ENCODE measurements at regions not wholly inside any gene's neighbourhood (a gene's known extent, or its start where the extent isn't known, plus 50 kb on each side); places are given as distances from the start of the nearest gene placed in this dataset.

DNA sequence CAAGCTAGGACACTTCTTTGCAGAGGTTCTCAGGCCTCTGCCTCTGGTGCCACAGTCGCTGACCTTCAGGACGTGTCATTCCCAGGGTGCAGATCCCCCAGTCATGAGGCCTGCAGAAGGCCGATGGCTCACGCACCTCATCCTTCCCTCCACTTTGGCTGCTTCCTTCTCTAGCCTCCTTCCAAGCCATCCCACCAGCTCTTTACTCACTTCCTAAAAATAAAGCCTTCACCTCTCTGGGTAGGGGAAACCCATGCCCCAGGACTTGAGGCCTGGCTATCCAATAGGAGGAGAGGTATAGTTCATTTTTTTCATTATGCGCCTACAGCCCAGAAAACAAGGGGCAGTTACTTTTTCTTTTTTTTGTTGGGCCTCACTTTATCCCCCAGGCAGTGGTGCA is 91.4 kb downstream of the B3GNT2 start:
- intact Hi-C loops (cut with DNase I; ENCODE audit: low total_unique reads), result no loop called here
- in situ Hi-C loops (cut with MboI; ENCODE audit: low sequenced_read_pairs in 4 of 4), result no loop called here
- Histone ChIP-seq H3K27me3 (no peaks in the 10 kb centered on the region), H3K9me3 (peaks cover 0 to 7% (median 0%) of the 10 kb centered on the region in 3 donors), H3K4me3 (no peak overlapping the region), H3K27ac (no peak overlapping the region), H3K36me3 (no peaks in the 10 kb centered on the region), H3K4me1 (peaks cover 5 to 7% of the 10 kb centered on the region in 2 donors)
- TF ChIP-seq, protein P1, sequence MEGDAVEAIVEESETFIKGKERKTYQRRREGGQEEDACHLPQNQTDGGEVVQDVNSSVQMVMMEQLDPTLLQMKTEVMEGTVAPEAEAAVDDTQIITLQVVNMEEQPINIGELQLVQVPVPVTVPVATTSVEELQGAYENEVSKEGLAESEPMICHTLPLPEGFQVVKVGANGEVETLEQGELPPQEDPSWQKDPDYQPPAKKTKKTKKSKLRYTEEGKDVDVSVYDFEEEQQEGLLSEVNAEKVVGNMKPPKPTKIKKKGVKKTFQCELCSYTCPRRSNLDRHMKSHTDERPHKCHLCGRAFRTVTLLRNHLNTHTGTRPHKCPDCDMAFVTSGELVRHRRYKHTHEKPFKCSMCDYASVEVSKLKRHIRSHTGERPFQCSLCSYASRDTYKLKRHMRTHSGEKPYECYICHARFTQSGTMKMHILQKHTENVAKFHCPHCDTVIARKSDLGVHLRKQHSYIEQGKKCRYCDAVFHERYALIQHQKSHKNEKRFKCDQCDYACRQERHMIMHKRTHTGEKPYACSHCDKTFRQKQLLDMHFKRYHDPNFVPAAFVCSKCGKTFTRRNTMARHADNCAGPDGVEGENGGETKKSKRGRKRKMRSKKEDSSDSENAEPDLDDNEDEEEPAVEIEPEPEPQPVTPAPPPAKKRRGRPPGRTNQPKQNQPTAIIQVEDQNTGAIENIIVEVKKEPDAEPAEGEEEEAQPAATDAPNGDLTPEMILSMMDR (IDR thresholded peaks at IDR 0.05 in 4 of 5, conservative IDR thresholded peaks at IDR 0.05 in 1 of 5), result no peak
- no peak for TF ChIP-seq POLR2A (IDR thresholded peaks at IDR 0.05)
- DNase-seq (no peak), ATAC-seq (no peak)

DNA sequence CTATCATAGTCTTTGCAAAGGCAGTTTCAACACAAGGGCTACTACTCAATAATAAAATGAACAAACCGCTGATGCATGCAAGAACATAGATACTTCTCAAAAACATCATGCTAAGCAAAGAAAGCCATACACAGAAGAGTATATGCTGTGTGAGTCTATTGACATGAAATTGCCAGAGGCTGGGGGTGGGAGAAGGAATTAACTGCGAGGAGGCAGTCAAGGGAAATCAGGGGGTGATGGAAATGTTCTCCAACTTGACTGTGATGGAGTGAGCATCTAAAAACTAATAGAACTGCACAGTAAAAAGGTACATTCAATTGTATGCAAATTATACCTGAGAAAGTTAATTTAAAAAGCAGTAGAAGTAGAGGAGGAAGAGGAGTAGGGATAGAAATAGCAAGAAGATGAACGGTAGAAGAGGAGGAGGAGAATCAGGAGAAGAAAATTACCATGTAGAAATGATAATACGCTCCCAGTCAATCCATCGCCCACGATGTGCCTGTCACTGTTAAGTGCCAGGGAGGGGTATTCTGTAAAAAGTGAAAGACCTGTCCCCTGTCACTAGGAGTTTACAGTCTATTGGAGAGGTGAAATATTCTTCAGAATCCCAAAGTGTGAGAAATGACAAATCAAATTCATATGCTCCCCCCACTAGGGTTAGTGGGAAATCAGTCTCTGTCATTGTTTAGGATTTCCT is 90.3 kb downstream of the B3GNT2 start:
- Histone ChIP-seq H3K27ac (no peak overlapping the region), H3K9me3 (peaks cover 0 to 7% (median 0%) of the 10 kb centered on the region in 3 donors), H3K4me3 (no peak overlapping the region), H3K4me1 (no peaks in the 10 kb centered on the region), H3K27me3 (no peaks in the 10 kb centered on the region), H3K36me3 (no peaks in the 10 kb centered on the region)
- ATAC-seq (no peak), DNase-seq (no peak)
- no peak for TF ChIP-seq POLR2A (IDR thresholded peaks at IDR 0.05)
- TF ChIP-seq, protein P1 (IDR thresholded peaks at IDR 0.05 in 4 of 5, conservative IDR thresholded peaks at IDR 0.05 in 1 of 5), result no peak
- intact Hi-C loops (cut with DNase I; ENCODE audit: low total_unique reads), result no loop called here
- in situ Hi-C loops (cut with MboI; ENCODE audit: low sequenced_read_pairs in 4 of 4), result no loop called here

DNA sequence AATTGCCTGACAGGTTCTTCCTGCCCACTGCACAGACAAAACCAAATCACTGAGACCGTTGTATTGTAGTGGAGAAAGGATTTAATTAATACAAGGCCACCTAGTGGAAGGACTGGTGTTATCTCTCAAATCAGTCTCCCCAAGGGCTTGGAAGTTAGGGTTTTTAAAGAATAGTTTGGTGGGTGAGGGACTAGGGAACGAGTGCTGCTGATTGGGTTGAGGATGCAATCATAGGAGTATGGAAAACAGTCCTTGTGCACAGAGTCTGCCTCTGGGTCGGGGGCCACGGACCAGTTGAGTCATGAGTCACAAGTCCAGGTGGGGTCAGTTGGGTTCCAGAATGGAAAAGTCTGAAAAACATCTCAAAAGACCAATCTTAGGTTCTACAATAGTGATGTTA is 89.1 kb downstream of the B3GNT2 start:
- H3K27me3 ChIP-seq, result no peaks in the 10 kb centered on the region
- intact Hi-C loops (cut with DNase I; ENCODE audit: low total_unique reads), result no loop called here

DNA sequence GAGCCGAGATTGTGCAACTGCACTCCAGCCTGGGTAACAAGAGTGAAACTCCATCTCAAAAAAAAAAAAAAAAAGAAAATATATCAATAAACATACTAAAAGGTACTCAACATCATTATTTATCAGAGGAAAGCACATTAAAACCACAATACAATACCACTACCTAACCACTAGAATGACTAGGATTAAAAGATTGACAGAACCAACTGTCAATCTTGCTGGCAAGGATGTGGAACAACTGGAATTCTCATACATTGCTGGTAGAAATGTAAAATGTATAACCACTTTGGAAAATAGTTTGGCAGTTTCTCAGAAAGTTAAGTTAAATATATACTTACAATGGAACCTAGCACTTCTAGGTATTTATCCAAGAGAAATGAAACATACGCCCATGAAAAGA is 88.6 kb downstream of the B3GNT2 start:
- no peaks in the 10 kb centered on the region for H3K4me1 ChIP-seq
- no peak overlapping the region for H3K4me3 ChIP-seq
- peaks cover 0 to 7% (median 0%) of the 10 kb centered on the region in 3 donors for H3K9me3 ChIP-seq
- intact Hi-C loops (cut with DNase I; ENCODE audit: low total_unique reads) (no loop called here), in situ Hi-C loops (cut with MboI; ENCODE audit: low sequenced_read_pairs in 4 of 4) (no loop called here)
- ATAC-seq (no peak), DNase-seq (no peak)
- TF ChIP-seq, protein P1 (IDR thresholded peaks at IDR 0.05 in 4 of 5, conservative IDR thresholded peaks at IDR 0.05 in 1 of 5), result no peak
- TF ChIP-seq POLR2A (IDR thresholded peaks at IDR 0.05), result no peak
- H3K27me3 ChIP-seq, result no peaks in the 10 kb centered on the region
- H3K36me3 ChIP-seq, result no peaks in the 10 kb centered on the region
- no peak overlapping the region for H3K27ac ChIP-seq

More for the DNA sequence above, 89.1 kb downstream of the B3GNT2 start:
- H3K27ac ChIP-seq, result no peak overlapping the region
- H3K36me3 ChIP-seq, result no peaks in the 10 kb centered on the region
- ATAC-seq (no peak), DNase-seq (no peak)
- peaks cover 0 to 7% (median 0%) of the 10 kb centered on the region in 3 donors for H3K9me3 ChIP-seq
- no peaks in the 10 kb centered on the region for H3K4me1 ChIP-seq
- TF ChIP-seq, protein P1 (IDR thresholded peaks at IDR 0.05 in 4 of 5, conservative IDR thresholded peaks at IDR 0.05 in 1 of 5), result no peak
- TF ChIP-seq POLR2A (IDR thresholded peaks at IDR 0.05), result no peak
- no peak overlapping the region for H3K4me3 ChIP-seq
- in situ Hi-C loops (cut with MboI; ENCODE audit: low sequenced_read_pairs in 4 of 4), result no loop called here

DNA sequence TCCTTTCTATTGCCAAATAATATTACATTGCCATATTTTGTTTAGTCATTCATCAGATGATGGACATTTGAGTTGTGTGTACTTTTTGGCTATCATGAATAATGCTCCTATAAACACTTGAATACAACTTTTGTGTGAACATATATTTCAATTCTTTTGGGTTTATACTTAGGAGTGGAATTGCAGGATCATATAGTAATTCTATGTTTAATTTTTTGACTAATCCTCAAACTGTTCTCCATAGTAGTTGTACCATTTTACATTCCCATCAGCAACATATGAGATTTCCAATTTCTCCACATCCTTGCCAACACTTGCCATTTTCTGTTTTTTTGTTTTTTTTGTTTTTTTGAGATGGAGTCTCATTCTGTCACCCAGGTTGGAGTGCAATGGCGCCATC is 87.2 kb downstream of the B3GNT2 start:
- H3K4me3 ChIP-seq, result no peak overlapping the region
- H3K27me3 ChIP-seq, result no peaks in the 10 kb centered on the region
- no peak for DNase-seq
- H3K27ac ChIP-seq, result no peak overlapping the region
- H3K36me3 ChIP-seq, result no peaks in the 10 kb centered on the region
- peaks cover 0 to 7% (median 0%) of the 10 kb centered on the region in 3 donors for H3K9me3 ChIP-seq
- in situ Hi-C loops (cut with MboI; ENCODE audit: low sequenced_read_pairs in 4 of 4), result no loop called here
- intact Hi-C loops (cut with DNase I; ENCODE audit: low total_unique reads), result no loop called here
- no peak for TF ChIP-seq POLR2A (IDR thresholded peaks at IDR 0.05)
- TF ChIP-seq, protein P1 (IDR thresholded peaks at IDR 0.05 in 4 of 5, conservative IDR thresholded peaks at IDR 0.05 in 1 of 5), result no peak
- no peaks in the 10 kb centered on the region for H3K4me1 ChIP-seq
- no peak for ATAC-seq

Data from gastrocnemius medialis (tissue), 4 donors.